Mucosa of descending colon (tissue), 3 donors: ENCODE measurements at regions not wholly inside any gene's neighbourhood (a gene's known extent, or its start where the extent isn't known, plus 50 kb on each side); places are given as distances from the start of the nearest gene placed in this dataset.

Experiments used
- ATAC-seq: fragments of 200-7000 bp; cut with Tn5 transposase; one replicate; pipeline ENCODE4 v1.9.1; 2020; ENCODE audit warnings: mild to moderate bottlenecking, moderate library complexity
- DNase-seq, 3 donors: peaks; one replicate each; pipeline ENCODE4 v3.0.0-alpha.2; 2020
- H3K36me3 ChIP-seq: fragments of 200-600 bp; one replicate; pipeline ENCODE4 v1.8.0; 2021; ENCODE audit warnings: low read depth, mild to moderate bottlenecking
- H3K4me1 ChIP-seq: fragments of 200-600 bp; one replicate; pipeline ENCODE4 v1.8.0; 2021; ENCODE audit warnings: low read depth, mild to moderate bottlenecking
- H3K4me3 ChIP-seq: fragments of 200-600 bp; one replicate; pipeline ENCODE4 v1.8.0; 2021; ENCODE audit warnings: mild to moderate bottlenecking
- H3K9me3 ChIP-seq: fragments of 200-600 bp; one replicate; pipeline ENCODE4 v1.8.0; 2021; ENCODE audit warnings: mild to moderate bottlenecking
- CTCF ChIP-seq: fragments of 200-600 bp; IDR thresholded peaks from one replicate; pipeline ENCODE4 v1.8.0; 2022; ENCODE audit warnings: antibody characterized with exemption, mild to moderate bottlenecking
- intact Hi-C, 2 donors: fragments of 100-400 bp; cut with DNase I in 1 of 2; cut with micrococcal nuclease in 1 of 2; formaldehyde crosslinking; loops; one replicate each; pipeline versions ENCODE4 v1.11.0 to v1.11.1; 2022; cut with DNase I, micrococcal nuclease
- donor health status: DM: no; HTN: no; CAD: no; lungs with moderate emphysema.
- donor health status: DM: no; HTN: no; CAD: no.
- donor health status: DM: no; HTN: yes; CAD: no.

DNA sequence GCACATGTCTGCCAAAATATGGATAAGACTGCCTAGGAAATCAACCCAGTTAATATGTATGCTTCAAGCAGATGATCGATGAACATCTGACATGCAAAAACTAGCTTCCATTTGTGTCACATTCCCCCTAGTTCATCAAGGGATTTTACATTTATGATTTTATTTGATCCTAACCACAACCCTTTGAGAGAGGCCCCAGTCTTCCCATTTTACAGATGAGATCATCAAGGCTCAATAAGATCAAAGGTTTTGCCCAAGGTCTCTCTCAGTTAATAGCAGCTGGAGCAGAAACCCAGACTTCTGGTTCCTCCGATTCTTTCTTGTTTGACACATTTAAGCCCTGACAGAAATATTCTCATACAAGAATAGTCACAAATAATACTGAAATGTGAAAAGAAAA is 107.7 kb upstream of the PPP2R5A start:
- Histone ChIP-seq H3K9me3 (no peaks in the 10 kb centered on the region), H3K36me3 (no peaks in the 10 kb centered on the region), H3K4me3 (no peak overlapping the region), H3K4me1 (no peaks in the 10 kb centered on the region)
- intact Hi-C loops = no loop called here
- ATAC-seq (no peak), DNase-seq (no peak)
- no peak for TF ChIP-seq CTCF

DNA sequence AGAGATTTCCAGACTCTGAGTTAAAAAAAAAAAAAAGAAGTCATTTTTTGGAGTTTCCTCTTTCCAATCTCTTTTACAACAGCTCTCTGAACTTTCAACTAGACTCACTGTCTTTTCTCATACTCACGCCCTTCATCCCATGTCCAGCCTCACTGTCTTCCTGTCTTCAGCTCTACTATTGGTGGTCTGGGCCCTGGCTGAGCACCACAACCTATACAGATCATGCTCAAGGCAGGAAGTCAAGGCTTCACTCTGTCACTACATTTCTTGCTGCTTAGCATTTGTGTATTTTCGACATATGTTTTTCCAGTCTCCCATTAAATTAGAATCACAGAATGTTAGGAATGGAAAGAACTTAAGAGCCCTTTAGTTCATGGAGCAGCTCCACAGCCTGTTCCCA is 106.4 kb upstream of the PPP2R5A start:
- Histone ChIP-seq H3K4me1 (no peaks in the 10 kb centered on the region), H3K36me3 (no peaks in the 10 kb centered on the region), H3K9me3 (no peaks in the 10 kb centered on the region), H3K4me3 (no peak overlapping the region)
- TF ChIP-seq CTCF = no peak
- DNase-seq (no peak), ATAC-seq (no peak)
- intact Hi-C loops = no loop called here

- Histone ChIP-seq H3K4me3 (no peak overlapping the region), H3K4me1 (no peaks in the 10 kb centered on the region), H3K9me3 (no peaks in the 10 kb centered on the region), H3K36me3 (no peaks in the 10 kb centered on the region)
- intact Hi-C loops = no loop called here
- no peak for DNase-seq
- no peak for TF ChIP-seq CTCF
- peak; percentile 59 for ATAC-seq
Observed at GRCh38 chr1:212179394-212180076, 105.7 kb upstream of the PPP2R5A start.

DNA sequence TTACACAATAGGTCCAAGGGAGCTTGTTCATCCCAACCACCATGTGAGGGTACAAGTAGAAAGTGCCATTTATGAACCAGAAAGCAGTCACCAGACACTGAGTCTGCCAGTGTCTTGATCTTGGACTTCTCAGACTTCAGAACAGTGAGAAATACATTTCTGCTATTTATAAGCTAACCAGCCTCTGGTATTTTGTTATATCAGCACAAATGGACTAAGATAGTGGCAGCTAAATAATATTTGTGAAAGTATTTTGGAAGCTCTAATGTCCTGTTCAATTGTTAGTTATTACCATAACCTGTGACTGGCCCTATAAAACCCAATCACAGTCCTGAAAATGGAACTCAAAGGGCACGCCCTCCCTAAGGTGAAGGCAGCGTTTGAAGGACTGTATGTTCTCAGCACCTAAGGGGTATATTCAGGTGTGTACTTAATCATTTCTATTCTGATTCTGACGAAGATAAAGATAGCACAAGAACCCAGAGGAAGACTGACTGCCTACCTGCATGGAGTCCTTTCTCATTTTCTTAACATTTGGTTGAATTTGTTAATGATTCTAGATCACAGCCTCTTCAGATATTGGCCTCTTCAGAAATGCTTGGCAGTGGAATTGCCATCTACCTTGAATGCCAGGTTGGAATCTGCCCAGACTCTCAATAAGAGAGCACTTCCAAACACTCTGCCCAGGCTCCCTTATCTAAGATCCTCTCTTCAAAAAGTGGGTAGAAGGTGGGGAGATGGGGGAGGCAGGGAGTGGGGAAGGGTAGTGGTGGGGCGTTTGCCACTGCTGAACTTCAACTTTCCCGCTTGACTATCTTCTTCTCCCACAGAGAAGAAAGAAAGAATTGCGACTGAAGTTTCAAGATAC is 104.0 kb upstream of the PPP2R5A start:
- ATAC-seq (no peak), DNase-seq (no peak)
- Histone ChIP-seq H3K4me3 (no peak overlapping the region), H3K36me3 (no peaks in the 10 kb centered on the region), H3K9me3 (no peaks in the 10 kb centered on the region), H3K4me1 (no peaks in the 10 kb centered on the region)
- intact Hi-C loops = no loop called here
- no peak for TF ChIP-seq CTCF

GRCh38 chr1:212182171-212182570 is 103.0 kb upstream of the PPP2R5A start:
- H3K4me1 ChIP-seq = no peaks in the 10 kb centered on the region
- ATAC-seq (no peak), DNase-seq (no peak)
- H3K36me3 ChIP-seq = no peaks in the 10 kb centered on the region
- no peaks in the 10 kb centered on the region for H3K9me3 ChIP-seq
- H3K4me3 ChIP-seq = no peak overlapping the region
- intact Hi-C loops = no loop called here
- no peak for TF ChIP-seq CTCF
